Hepatocyte (in vitro differentiated cells): ENCODE measurements at regions not wholly inside any gene's neighbourhood (a gene's known extent, or its start where the extent isn't known, plus 50 kb on each side); places are given as distances from the start of the nearest gene placed in this dataset.

Experiments
- DNase-seq: peaks from one replicate; pipeline ENCODE4 v3.0.0-alpha.2; 2016; ENCODE audit warnings: low spot score
- H2AFZ ChIP-seq: fragments of 200-600 bp; sonication (generic); 2 replicates; pipeline ENCODE4 v1.6.0; 2016; ENCODE audit warnings: antibody characterized with exemption, mild to moderate bottlenecking
- H3K27ac ChIP-seq: fragments of 200-600 bp; sonication (generic); 2 replicates; pipeline ENCODE4 v1.5.1; 2016; ENCODE audit warnings: mild to moderate bottlenecking
- H3K27me3 ChIP-seq: fragments of 200-600 bp; sonication (generic); 2 replicates; pipeline ENCODE4 v1.6.1; 2016
- H3K36me3 ChIP-seq: fragments of 200-600 bp; sonication (generic); replicated peaks from 2 replicates; pipeline ENCODE4 v1.5.1; 2016; ENCODE audit warnings: low read depth; ENCODE audit not compliant: insufficient read depth
- H3K4me1 ChIP-seq: fragments of 200-600 bp; sonication (generic); 2 replicates; pipeline ENCODE4 v1.5.1; 2016; ENCODE audit warnings: mild to moderate bottlenecking, moderate library complexity; ENCODE audit not compliant: insufficient read depth
- H3K4me2 ChIP-seq: fragments of 200-600 bp; sonication (generic); 2 replicates; pipeline ENCODE4 v1.6.0; 2016
- H3K4me3 ChIP-seq: fragments of 200-600 bp; sonication (generic); 2 replicates; pipeline ENCODE4 v1.5.1; 2016; ENCODE audit warnings: mild to moderate bottlenecking
- H3K79me2 ChIP-seq: fragments of 200-600 bp; sonication (generic); 2 replicates; pipeline ENCODE4 v1.6.0; 2017; ENCODE audit warnings: mild to moderate bottlenecking
- H3K9me2 ChIP-seq: fragments of 200-600 bp; sonication (generic); replicated peaks from 2 replicates; pipeline ENCODE4 v1.6.0; 2017; ENCODE audit warnings: mild to moderate bottlenecking; ENCODE audit not compliant: insufficient read depth
- H3K9me3 ChIP-seq: fragments of 200-600 bp; sonication (generic); 2 replicates; pipeline ENCODE4 v1.5.1; 2016; ENCODE audit warnings: low read depth, mild to moderate bottlenecking
- H4K20me1 ChIP-seq: fragments of 200-600 bp; sonication (generic); 2 replicates; pipeline ENCODE4 v1.6.0; 2016; ENCODE audit warnings: mild to moderate bottlenecking; ENCODE audit not compliant: insufficient read depth, poor library complexity, severe bottlenecking
- CTCF ChIP-seq: fragments of 200-600 bp; sonication (generic); IDR thresholded peaks from 2 replicates; pipeline ENCODE4 v1.5.1; 2016; ENCODE audit warnings: antibody characterized with exemption, mild to moderate bottlenecking; ENCODE audit not compliant: poor library complexity
- EZH2 ChIP-seq: fragments of 200-600 bp; sonication (generic); IDR thresholded peaks from 2 replicates; pipeline ENCODE4 v1.6.1; 2016; ENCODE audit warnings: antibody characterized with exemption, mild to moderate bottlenecking, borderline replicate concordance
- EZH2phosphoT487 ChIP-seq: fragments of 200-600 bp; sonication (generic); IDR thresholded peaks from one replicate; pipeline ENCODE4 v1.6.1; 2018; ENCODE audit warnings: antibody characterized with exemption, mild to moderate bottlenecking, low read depth, moderate library complexity; ENCODE audit not compliant: unreplicated experiment, severe bottlenecking
- WGBS: methylation state at CpG from one replicate; pipeline ENCODE4 v1.1.6; 2016; ENCODE audit warnings: low lambda C conversion rate; ENCODE audit errors: missing lambda C conversion rate; 5-methylcytosine and 5-hydroxymethylcytosine counted together

DNA sequence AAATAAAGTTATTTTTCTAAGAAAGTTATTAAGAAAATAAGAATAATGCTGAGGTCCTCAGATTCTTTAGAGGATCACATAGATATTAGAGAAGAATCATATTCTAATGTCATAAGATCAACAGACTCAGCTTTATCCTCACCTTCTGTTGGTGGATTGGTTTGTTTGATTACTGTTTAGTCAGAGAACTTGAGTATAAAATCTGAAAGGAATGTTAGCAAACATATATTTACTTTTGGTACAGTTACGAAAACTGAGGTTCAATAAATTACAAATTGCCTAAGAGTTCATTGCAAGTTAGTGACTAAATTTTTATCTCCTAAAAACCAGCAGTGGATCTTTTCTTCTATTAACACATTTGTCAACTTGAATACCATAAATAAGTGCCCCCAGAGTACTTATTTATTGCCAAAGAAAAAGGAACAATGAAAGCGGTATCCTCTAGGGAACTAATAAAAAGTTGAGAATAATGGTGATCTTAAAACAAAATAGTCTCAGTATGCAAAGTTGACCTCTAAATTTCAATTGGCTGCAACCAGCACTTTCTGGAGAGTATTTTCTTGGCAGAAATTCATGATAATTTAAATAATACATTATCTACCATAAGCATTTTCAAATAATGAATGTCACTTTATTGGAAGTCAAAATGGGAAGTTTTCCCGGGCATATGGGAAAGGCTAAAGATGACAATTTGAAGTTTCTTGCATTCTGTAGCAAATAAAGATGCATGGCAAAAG lies 296.8 kb downstream of the OTOL1 start:
- no peaks in the 10 kb centered on the region for H3K9me3 ChIP-seq
- TF ChIP-seq EZH2phosphoT487 = no peak
- no peak for TF ChIP-seq EZH2
- TF ChIP-seq CTCF = no peak
- DNase-seq = no peak
- H3K4me3 ChIP-seq = no peak overlapping the region
- H3K27me3 ChIP-seq = no peaks in the 10 kb centered on the region
- no peak overlapping the region for H3K4me2 ChIP-seq
- no peaks in the 10 kb centered on the region for H3K9me2 ChIP-seq
- H3K4me1 ChIP-seq = peaks cover 20% of the 10 kb centered on the region
- 70% methylated on average over 3 of the region's 3 CpGs for WGBS
- no peaks in the 10 kb centered on the region for H3K79me2 ChIP-seq
- no peak overlapping the region for H3K27ac ChIP-seq
- H2AFZ ChIP-seq = no peak overlapping the region
- H3K36me3 ChIP-seq = no peaks in the 10 kb centered on the region
- H4K20me1 ChIP-seq = no peaks in the 10 kb centered on the region

- Histone ChIP-seq H4K20me1 (no peaks in the 10 kb centered on the region), H3K9me3 (no peaks in the 10 kb centered on the region), H3K36me3 (no peaks in the 10 kb centered on the region), H2AFZ (no peak overlapping the region), H3K27ac (no peak overlapping the region), H3K4me3 (no peak overlapping the region), H3K9me2 (no peaks in the 10 kb centered on the region), H3K4me2 (no peak overlapping the region), H3K79me2 (no peaks in the 10 kb centered on the region), H3K27me3 (no peaks in the 10 kb centered on the region), H3K4me1 (peaks cover 12% of the 10 kb centered on the region)
- DNase-seq = no peak
- TF ChIP-seq EZH2phosphoT487 = no peak
- 65% methylated on average over 4 of the region's 4 CpGs for WGBS
Measured at GRCh38 chr3:161794551-161794950, 297.9 kb downstream of the OTOL1 start.

GRCh38 chr3:161796312-161796711 lies 299.7 kb downstream of the OTOL1 start:
- no peak overlapping the region for H3K4me3 ChIP-seq
- no peaks in the 10 kb centered on the region for H3K27me3 ChIP-seq
- H3K36me3 ChIP-seq = no peaks in the 10 kb centered on the region
- no peaks in the 10 kb centered on the region for H3K9me3 ChIP-seq
- no peak overlapping the region for H3K4me2 ChIP-seq
- peaks cover 11% of the 10 kb centered on the region for H3K4me1 ChIP-seq
- TF ChIP-seq EZH2 (no peak), CTCF (no peak)
- DNase-seq = no peak
- H3K9me2 ChIP-seq = no peaks in the 10 kb centered on the region
- no peaks in the 10 kb centered on the region for H3K79me2 ChIP-seq
- no peaks in the 10 kb centered on the region for H4K20me1 ChIP-seq
- no peak overlapping the region for H2AFZ ChIP-seq
- H3K27ac ChIP-seq = no peak overlapping the region

DNA sequence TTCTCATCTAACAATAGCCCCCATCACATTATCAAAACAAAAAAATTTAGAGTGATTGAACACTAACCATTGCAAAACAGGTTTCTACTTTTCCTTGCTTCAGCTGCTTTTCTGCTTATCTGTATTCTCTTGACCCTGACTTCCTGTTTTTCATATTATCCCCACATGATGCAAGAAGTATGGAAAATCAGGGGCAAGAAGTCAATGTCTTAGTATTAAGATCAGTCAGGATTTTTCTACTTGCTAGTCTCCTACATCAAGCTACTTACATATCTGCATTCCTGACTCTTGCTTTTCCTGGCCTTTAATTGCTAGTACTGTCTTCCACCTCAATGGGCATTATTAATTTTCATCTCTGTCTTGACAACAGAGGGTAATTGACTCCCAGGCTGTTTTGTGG lies 300.2 kb downstream of the OTOL1 start:
- no peaks in the 10 kb centered on the region for H3K9me3 ChIP-seq
- no peak overlapping the region for H3K27ac ChIP-seq
- H3K4me3 ChIP-seq = no peak overlapping the region
- TF ChIP-seq EZH2 (no peak), CTCF (no peak), EZH2phosphoT487 (no peak)
- no peak for DNase-seq
- H3K4me2 ChIP-seq = no peak overlapping the region
- no peaks in the 10 kb centered on the region for H3K27me3 ChIP-seq
- H3K36me3 ChIP-seq = no peaks in the 10 kb centered on the region
- peaks cover 11% of the 10 kb centered on the region for H3K4me1 ChIP-seq
- H4K20me1 ChIP-seq = no peaks in the 10 kb centered on the region
- H3K9me2 ChIP-seq = no peaks in the 10 kb centered on the region
- no peak overlapping the region for H2AFZ ChIP-seq
- H3K79me2 ChIP-seq = no peaks in the 10 kb centered on the region
